HEK293 (cell line): ENCODE measurements at regions not wholly inside any gene's neighbourhood (a gene's known extent, or its start where the extent isn't known, plus 50 kb on each side); places are given as distances from the start of the nearest gene placed in this dataset.

Source experiments
- CTCF ChIA-PET: fragments of 350-600 bp; formaldehyde crosslinking; extraction: SDS; loops from one replicate; lab custom pipeline; 2021; ENCODE audit warnings: antibody characterized with exemption; lab: Yijun Ruan, JAX
- POLR2A ChIA-PET: fragments of 300-600 bp; formaldehyde crosslinking; extraction: SDS; loops from one replicate; lab custom pipeline; 2020; ENCODE audit warnings: antibody characterized with exemption, inconsistent platforms; lab: Yijun Ruan, JAX
- H3K27ac ChIP-seq: fragments of 200-500 bp; sonication (Bioruptor generic); 2 replicates; pipeline ENCODE4 v1.5.1; 2014; ENCODE audit warnings: low read depth, low read length, control low read depth, inconsistent platforms; ENCODE audit errors: extremely low read depth
- H3K36me3 ChIP-seq, 2 experiments: fragments of 200-500 bp in 1 of 2; sonication (Bioruptor generic) in 1 of 2; 1 replicate in 1 of 2; 2 replicates in 1 of 2; pipeline ENCODE4 v1.5.1; 2014 to 2017; ENCODE audit warnings: inconsistent platforms in 2 of 2, low read length in 2 of 2; ENCODE audit not compliant: control insufficient read depth in 2 of 2, insufficient read depth in 1 of 2
- H3K4me1 ChIP-seq: fragments of 200-500 bp; sonication (Bioruptor generic); 2 replicates; pipeline ENCODE4 v1.5.1; 2014; ENCODE audit warnings: mild to moderate bottlenecking, low read length, inconsistent platforms; ENCODE audit not compliant: control insufficient read depth, insufficient read depth
- H3K4me3 ChIP-seq: 2 replicates; pipeline ENCODE4 v1.5.1; 2011; ENCODE audit warnings: low read depth, mild to moderate bottlenecking, control low read depth, low read length, moderate library complexity
- H3K9me3 ChIP-seq: fragments of 200-500 bp; sonication (Bioruptor generic); 2 replicates; pipeline ENCODE4 v1.5.1; 2014; ENCODE audit warnings: low read depth, low read length, inconsistent platforms; ENCODE audit not compliant: control insufficient read depth, insufficient read depth
- GFI1B ChIP-seq: fragments of 450-650 bp; formaldehyde crosslinking; IDR thresholded peaks from 2 replicates; pipeline ENCODE4 v1.5.1; 2016; ENCODE audit warnings: missing biosample characterization, missing genetic modification characterization
- HOXA7 ChIP-seq: sonication (generic); formaldehyde crosslinking; IDR thresholded peaks from 2 replicates; pipeline ENCODE4 v1.8.1; 2022; ENCODE audit warnings: missing genetic modification reagents, borderline replicate concordance
- RBAK ChIP-seq: fragments of 450-650 bp; formaldehyde crosslinking; IDR thresholded peaks from 2 replicates; pipeline ENCODE4 v1.5.1; 2016; ENCODE audit warnings: missing biosample characterization, missing genetic modification characterization
- SALL2 ChIP-seq: fragments of 450-650 bp; formaldehyde crosslinking; IDR thresholded peaks from 2 replicates; pipeline ENCODE4 v1.5.0; 2017; ENCODE audit warnings: missing biosample characterization, mild to moderate bottlenecking, missing genetic modification characterization, borderline replicate concordance
- SCRT1 ChIP-seq: fragments of 450-650 bp; formaldehyde crosslinking; IDR thresholded peaks from 2 replicates; pipeline ENCODE4 v1.5.1; 2016; ENCODE audit warnings: missing biosample characterization, missing genetic modification characterization, borderline replicate concordance
- SCRT2 ChIP-seq: fragments of 450-650 bp; formaldehyde crosslinking; IDR thresholded peaks from 2 replicates; pipeline ENCODE4 v1.5.1; 2016; ENCODE audit warnings: missing biosample characterization, missing genetic modification characterization
- ZNF10 ChIP-seq: fragments of 450-650 bp; formaldehyde crosslinking; IDR thresholded peaks from 2 replicates; pipeline ENCODE4 v1.5.1; 2017; ENCODE audit warnings: missing biosample characterization, missing genetic modification characterization
- ZNF175 ChIP-seq: fragments of 450-650 bp; formaldehyde crosslinking; IDR thresholded peaks from 2 replicates; pipeline ENCODE4 v1.5.1; 2016; ENCODE audit warnings: missing biosample characterization, missing genetic modification characterization
- ZNF341 ChIP-seq: fragments of 450-650 bp; formaldehyde crosslinking; IDR thresholded peaks from 2 replicates; pipeline ENCODE4; 2016; ENCODE audit warnings: low read depth, missing biosample characterization, missing genetic modification characterization
- ZNF394 ChIP-seq: fragments of 450-650 bp; formaldehyde crosslinking; IDR thresholded peaks from 2 replicates; pipeline ENCODE4 v1.5.1; 2016; ENCODE audit warnings: missing biosample characterization, missing genetic modification characterization, mild to moderate bottlenecking, moderate library complexity, borderline replicate concordance
- ZNF433 ChIP-seq: fragments of 450-650 bp; formaldehyde crosslinking; IDR thresholded peaks from 2 replicates; pipeline ENCODE4 v1.5.1; 2016; ENCODE audit warnings: missing biosample characterization, missing genetic modification characterization, low read depth
- ZNF501 ChIP-seq: fragments of 450-650 bp; formaldehyde crosslinking; IDR thresholded peaks from 2 replicates; pipeline ENCODE4 v1.5.1; 2016; ENCODE audit warnings: missing biosample characterization, missing genetic modification characterization
- ZNF530 ChIP-seq: fragments of 450-650 bp; formaldehyde crosslinking; IDR thresholded peaks from 2 replicates; pipeline ENCODE4 v1.5.1; 2016; ENCODE audit warnings: low read depth, missing biosample characterization, missing genetic modification characterization
- ZNF544 ChIP-seq: fragments of 450-650 bp; formaldehyde crosslinking; IDR thresholded peaks from 2 replicates; pipeline ENCODE4 v1.5.0; 2017; ENCODE audit warnings: missing biosample characterization, missing genetic modification characterization
- ZNF548 ChIP-seq: fragments of 450-650 bp; formaldehyde crosslinking; IDR thresholded peaks from 2 replicates; pipeline ENCODE4 v1.5.1; 2016; ENCODE audit warnings: missing biosample characterization, missing genetic modification characterization
- ZNF704 ChIP-seq: fragments of 450-650 bp; formaldehyde crosslinking; IDR thresholded peaks from 2 replicates; pipeline ENCODE4 v1.5.1; 2016; ENCODE audit warnings: missing biosample characterization, missing genetic modification characterization
- ZSCAN18 ChIP-seq: fragments of 450-650 bp; formaldehyde crosslinking; IDR thresholded peaks from 2 replicates; pipeline ENCODE4 v1.5.1; 2016; ENCODE audit warnings: missing biosample characterization, missing genetic modification characterization
- TF ChIP-seq, protein P1 (sequence below): fragments of 450-650 bp; formaldehyde crosslinking; IDR thresholded peaks from 2 replicates; pipeline ENCODE4 v1.5.1; 2017; ENCODE audit warnings: missing biosample characterization, missing genetic modification characterization

GRCh38 chr15:96014939-96015338 lies 315.6 kb upstream of the NR2F2 start:
- POLR2A ChIA-PET = no interaction called here
- H3K4me1 ChIP-seq = no peaks in the 10 kb centered on the region
- TF ChIP-seq, protein P1, sequence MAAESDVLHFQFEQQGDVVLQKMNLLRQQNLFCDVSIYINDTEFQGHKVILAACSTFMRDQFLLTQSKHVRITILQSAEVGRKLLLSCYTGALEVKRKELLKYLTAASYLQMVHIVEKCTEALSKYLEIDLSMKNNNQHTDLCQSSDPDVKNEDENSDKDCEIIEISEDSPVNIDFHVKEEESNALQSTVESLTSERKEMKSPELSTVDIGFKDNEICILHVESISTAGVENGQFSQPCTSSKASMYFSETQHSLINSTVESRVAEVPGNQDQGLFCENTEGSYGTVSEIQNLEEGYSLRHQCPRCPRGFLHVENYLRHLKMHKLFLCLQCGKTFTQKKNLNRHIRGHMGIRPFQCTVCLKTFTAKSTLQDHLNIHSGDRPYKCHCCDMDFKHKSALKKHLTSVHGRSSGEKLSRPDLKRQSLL (tag by site-specific recombination) = no peak
- TF ChIP-seq ZNF433 (tag by site-specific recombination) (no peak), SCRT1 (tag by site-specific recombination) (no peak)
- CTCF ChIA-PET = interaction anchor here (0.7 kb wide), 1 partner anchor 993 kb away, joined by 3 read pairs; no protein-coding TSS in a partner anchor
- H3K9me3 ChIP-seq = no peaks in the 10 kb centered on the region
- H3K27ac ChIP-seq = no peak overlapping the region
- no peaks in the 10 kb centered on the region for H3K36me3 ChIP-seq
- no peak overlapping the region for H3K4me3 ChIP-seq

GRCh38 chr15:96019114-96019513 lies 311.4 kb upstream of the NR2F2 start:
- no peaks in the 10 kb centered on the region for H3K9me3 ChIP-seq
- H3K27ac ChIP-seq = no peak overlapping the region
- no peaks in the 10 kb centered on the region for H3K4me1 ChIP-seq
- no peak for TF ChIP-seq ZNF501 (tag by site-specific recombination)
- peak; percentile 26; the same call in 1 of the 2 replicates for TF ChIP-seq ZNF548 (tag by site-specific recombination)
- no peak for TF ChIP-seq SCRT2 (tag by site-specific recombination)
- no peak for TF ChIP-seq ZNF544 (tag by site-specific recombination)
- TF ChIP-seq RBAK (tag by site-specific recombination) = no peak
- no peak for TF ChIP-seq ZNF394
- no peak for TF ChIP-seq HOXA7 (CRISPR knock-in tag)
- CTCF ChIA-PET = no interaction called here
- H3K4me3 ChIP-seq = no peak overlapping the region
- no peaks in the 10 kb centered on the region for H3K36me3 ChIP-seq
- POLR2A ChIA-PET = no interaction called here

DNA sequence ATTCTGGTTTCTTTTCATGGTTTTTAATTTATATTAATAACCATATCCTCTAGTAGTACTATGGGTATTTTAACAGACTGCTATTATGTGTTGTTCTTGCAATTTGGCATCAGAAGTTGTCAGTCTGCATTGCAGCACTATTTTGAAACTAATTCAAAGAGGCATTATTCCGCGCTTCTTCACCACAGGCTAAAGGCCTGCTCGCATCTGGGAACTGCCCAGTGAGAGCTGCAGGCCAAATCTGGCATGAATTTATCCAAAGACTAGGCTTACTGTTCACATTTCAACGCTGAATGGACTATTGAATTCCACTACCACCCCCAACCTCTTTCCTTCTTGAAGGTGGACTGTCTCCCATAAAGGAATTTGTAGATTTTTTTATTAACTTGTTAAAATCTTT lies 310.4 kb upstream of the NR2F2 start:
- Histone ChIP-seq H3K36me3 (no peaks in the 10 kb centered on the region), H3K9me3 (no peaks in the 10 kb centered on the region), H3K27ac (no peak overlapping the region), H3K4me3 (no peak overlapping the region), H3K4me1 (no peaks in the 10 kb centered on the region)
- CTCF ChIA-PET = no interaction called here
- POLR2A ChIA-PET = no interaction called here
- TF ChIP-seq ZSCAN18 (no peak), ZNF175 (tag by site-specific recombination) (no peak)

DNA sequence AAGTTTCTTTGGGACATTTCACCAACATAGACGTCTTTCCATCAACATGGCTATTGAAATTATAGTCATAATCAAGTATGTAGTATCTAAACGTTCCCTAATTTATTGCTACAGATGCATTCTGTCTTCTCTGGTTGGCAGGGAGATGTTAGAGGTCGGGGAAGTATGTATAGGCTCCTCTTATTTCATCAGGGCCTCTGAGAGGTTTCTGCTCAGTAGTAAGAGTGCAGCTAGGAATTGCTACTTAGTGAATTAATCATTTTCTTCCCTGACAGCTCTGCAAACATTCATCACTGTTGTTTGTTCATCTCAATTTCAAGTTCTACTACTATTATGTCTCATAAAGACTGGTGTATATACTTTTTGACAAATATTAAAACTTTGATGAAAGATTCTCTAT lies 309.7 kb upstream of the NR2F2 start:
- ChIA-PET POLR2A (no interaction called here), CTCF (interaction anchor here (0.6 kb wide), 1 partner anchor 329 kb away, joined by 3 read pairs; no protein-coding TSS in a partner anchor)
- H3K36me3 ChIP-seq = no peaks in the 10 kb centered on the region
- H3K27ac ChIP-seq = no peak overlapping the region
- H3K9me3 ChIP-seq = no peaks in the 10 kb centered on the region
- H3K4me1 ChIP-seq = no peaks in the 10 kb centered on the region
- TF ChIP-seq ZNF341 = no peak
- no peak for TF ChIP-seq GFI1B (tag by site-specific recombination)
- TF ChIP-seq ZNF704 (tag by site-specific recombination) = no peak
- TF ChIP-seq ZNF530 (tag by site-specific recombination) = no peak
- TF ChIP-seq SALL2 (tag by site-specific recombination) = no peak
- TF ChIP-seq ZNF10 = no peak
- no peak for TF ChIP-seq ZNF175 (tag by site-specific recombination)
- H3K4me3 ChIP-seq = no peak overlapping the region
